RWPE1 (cell line): ENCODE measurements at regions not wholly inside any gene's neighbourhood (a gene's known extent, or its start where the extent isn't known, plus 50 kb on each side); places are given as distances from the start of the nearest gene placed in this dataset.

Experiments
- CTCF ChIA-PET: fragments of 350-600 bp; sonication (Branson Sonifier 250); formaldehyde crosslinking; extraction: SDS; loops from one replicate; lab custom pipeline; 2021; lab: Yijun Ruan, JAX
- POLR2A ChIA-PET: fragments of 400-600 bp; formaldehyde crosslinking; extraction: SDS; loops from one replicate; lab custom pipeline; 2020; ENCODE audit warnings: antibody characterized with exemption; ENCODE audit not compliant: low non-redundant PET; lab: Yijun Ruan, JAX
- DNase-seq: peaks from one replicate; pipeline ENCODE4 v3.0.0; 2012; ENCODE audit warnings: low spot score
- H3K27ac ChIP-seq: fragments of 450-650 bp; 2 replicates; pipeline ENCODE4 v1.5.1; 2017
- CTCF ChIP-seq: fragments of 450-650 bp; conservative IDR thresholded peaks from 2 replicates; pipeline ENCODE4 v1.5.1; 2017; ENCODE audit warnings: low read depth, mild to moderate bottlenecking

GRCh38 chr7:110224643-110225042, 866.3 kb upstream of the LRRN3 start:
- ChIA-PET POLR2A (no interaction called here), CTCF (interaction anchor here (0.6 kb wide), 1 partner anchor 994 kb away, joined by 5 read pairs; no protein-coding TSS in a partner anchor)

DNA sequence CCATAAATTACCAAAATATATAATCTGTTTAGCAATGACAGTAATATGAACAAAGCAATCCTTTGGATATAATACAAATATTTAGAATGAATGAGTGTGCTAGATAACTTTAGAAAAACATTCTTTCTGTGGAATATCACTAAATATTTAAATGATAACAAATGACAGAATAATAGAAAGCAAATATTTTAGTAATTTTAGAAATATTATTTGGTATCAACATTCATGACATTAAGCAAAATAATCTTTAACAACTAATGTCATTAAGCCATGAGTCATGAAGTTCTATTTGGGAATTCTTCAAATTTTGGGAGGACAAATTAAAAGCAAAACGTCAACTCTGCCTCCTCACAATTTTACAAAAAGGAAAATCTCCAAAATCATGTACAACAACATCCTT, 844.8 kb upstream of the LRRN3 start:
- no peak for DNase-seq
- ChIA-PET CTCF (no interaction called here), POLR2A (no interaction called here)
- no peak overlapping the region for H3K27ac ChIP-seq
- no peak for TF ChIP-seq CTCF

More at GRCh38 chr7:110224643-110225042, 866.3 kb upstream of the LRRN3 start:
- H3K27ac ChIP-seq = no peak overlapping the region
- no peak for DNase-seq
- TF ChIP-seq CTCF = no peak

DNA sequence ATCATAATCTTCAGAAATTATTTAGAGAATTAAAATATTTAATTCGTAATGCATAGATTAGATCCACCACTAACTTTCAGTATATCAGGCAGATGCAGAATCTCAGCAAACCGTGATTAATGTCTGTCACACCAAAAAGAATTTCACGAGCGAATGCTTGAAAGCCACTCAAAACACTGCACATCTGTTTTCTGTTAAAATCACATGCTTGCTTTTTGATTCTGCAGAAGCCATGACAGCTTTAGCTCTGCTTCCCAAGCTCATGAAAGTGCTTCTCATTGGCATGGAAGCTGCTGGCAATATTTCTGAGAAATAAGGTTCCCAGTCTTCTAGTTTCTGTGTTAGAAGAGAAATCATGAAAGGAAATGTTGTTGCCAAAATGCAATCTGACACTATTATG, 837.8 kb upstream of the LRRN3 start:
- no peak for TF ChIP-seq CTCF
- ChIA-PET CTCF (no interaction called here), POLR2A (no interaction called here)
- no peak for DNase-seq
- H3K27ac ChIP-seq = no peak overlapping the region

GRCh38 chr7:110257673-110258072, 833.3 kb upstream of the LRRN3 start:
- no peak overlapping the region for H3K27ac ChIP-seq
- no peak for DNase-seq
- ChIA-PET POLR2A (no interaction called here), CTCF (no interaction called here)
- TF ChIP-seq CTCF = no peak

GRCh38 chr7:110262251-110262650, 828.7 kb upstream of the LRRN3 start:
- DNase-seq = no peak
- POLR2A ChIA-PET = no interaction called here
- H3K27ac ChIP-seq = no peak overlapping the region
- CTCF ChIA-PET = no interaction called here
- TF ChIP-seq CTCF = no peak

GRCh38 chr7:110264288-110264687, 826.6 kb upstream of the LRRN3 start:
- CTCF ChIA-PET = no interaction called here
- POLR2A ChIA-PET = no interaction called here
- no peak for DNase-seq
- TF ChIP-seq CTCF = no peak
- no peak overlapping the region for H3K27ac ChIP-seq

GRCh38 chr7:110281362-110281761, 809.6 kb upstream of the LRRN3 start:
- CTCF ChIA-PET = no interaction called here
- POLR2A ChIA-PET = no interaction called here
- no peak for DNase-seq
- TF ChIP-seq CTCF = no peak
- H3K27ac ChIP-seq = no peak overlapping the region
